Nephron (organoid): ENCODE measurements at regions not wholly inside any gene's neighbourhood (a gene's known extent, or its start where the extent isn't known, plus 50 kb on each side); places are given as distances from the start of the nearest gene placed in this dataset.

Experiments used
- H3K27ac Mint-ChIP-seq, 3 experiments: 2 replicates each; pipeline ENCODE4 v1.8.0; 2020; ENCODE audit warnings: mixed read lengths in 3 of 3, mild to moderate bottlenecking in 2 of 3, moderate library complexity in 1 of 3
- H3K27me3 Mint-ChIP-seq: 2 replicates; pipeline ENCODE4 v1.8.0; 2021; ENCODE audit warnings: low read depth, mild to moderate bottlenecking, moderate library complexity, mixed read lengths
- H3K36me3 Mint-ChIP-seq: 2 replicates; pipeline ENCODE4 v1.8.0; 2020; ENCODE audit warnings: low read depth, mixed read lengths
- H3K4me1 Mint-ChIP-seq: 2 replicates; pipeline ENCODE4 v1.8.0; 2020; ENCODE audit warnings: mixed read lengths
- H3K4me3 Mint-ChIP-seq, 3 experiments: 2 replicates each; pipeline ENCODE4 v1.8.0; 2020; ENCODE audit warnings: mild to moderate bottlenecking in 3 of 3, mixed read lengths in 3 of 3, moderate library complexity in 2 of 3
- H3K9me3 Mint-ChIP-seq: 2 replicates; pipeline ENCODE4 v1.8.0; 2020; ENCODE audit warnings: mixed read lengths
- TF ChIP-seq, protein P1 (sequence below), 3 experiments: fragments of 200-600 bp; sonication (generic); IDR thresholded peaks; one replicate each; pipeline ENCODE4 v1.5.0; 2021; ENCODE audit warnings: antibody characterized with exemption in 3 of 3; ENCODE audit not compliant: unreplicated experiment in 3 of 3

DNA sequence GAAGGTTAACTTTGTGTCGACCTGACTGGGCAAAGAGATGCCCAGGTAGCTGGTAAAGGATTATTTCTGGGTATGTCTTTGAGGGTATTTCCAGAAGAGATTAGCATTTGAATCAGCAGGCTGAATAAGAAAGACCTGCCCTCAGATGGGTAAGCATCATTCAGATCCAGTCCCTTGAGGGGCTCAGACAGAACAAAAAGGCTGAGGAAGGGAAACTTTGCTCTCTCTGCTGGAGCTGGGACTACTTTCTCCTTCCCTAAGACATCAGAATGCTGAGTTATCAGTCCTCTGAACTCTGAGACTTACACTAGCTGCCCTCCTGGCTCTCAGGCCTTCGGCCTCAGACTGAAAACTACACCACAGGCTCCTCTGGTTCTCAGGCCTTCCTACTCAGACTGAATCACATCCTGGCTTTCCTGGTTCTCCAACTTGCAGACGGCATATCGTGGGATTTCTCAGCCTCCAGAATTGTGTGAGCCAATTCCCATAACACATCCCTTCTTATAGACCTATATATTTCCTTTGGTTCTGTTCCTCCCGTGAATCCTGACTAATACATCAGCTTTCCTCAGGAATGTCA, 982.9 kb downstream of the TUSC7 start:
- H3K4me1 Mint-ChIP-seq, result no peaks in the 10 kb centered on the region
- H3K27me3 Mint-ChIP-seq, result no peaks in the 10 kb centered on the region
- no peak overlapping the region for H3K4me3 Mint-ChIP-seq
- H3K27ac Mint-ChIP-seq, result peak overlapping the region in 2 of 3 experiments; percentile 16 to 60
- TF ChIP-seq, protein P1, sequence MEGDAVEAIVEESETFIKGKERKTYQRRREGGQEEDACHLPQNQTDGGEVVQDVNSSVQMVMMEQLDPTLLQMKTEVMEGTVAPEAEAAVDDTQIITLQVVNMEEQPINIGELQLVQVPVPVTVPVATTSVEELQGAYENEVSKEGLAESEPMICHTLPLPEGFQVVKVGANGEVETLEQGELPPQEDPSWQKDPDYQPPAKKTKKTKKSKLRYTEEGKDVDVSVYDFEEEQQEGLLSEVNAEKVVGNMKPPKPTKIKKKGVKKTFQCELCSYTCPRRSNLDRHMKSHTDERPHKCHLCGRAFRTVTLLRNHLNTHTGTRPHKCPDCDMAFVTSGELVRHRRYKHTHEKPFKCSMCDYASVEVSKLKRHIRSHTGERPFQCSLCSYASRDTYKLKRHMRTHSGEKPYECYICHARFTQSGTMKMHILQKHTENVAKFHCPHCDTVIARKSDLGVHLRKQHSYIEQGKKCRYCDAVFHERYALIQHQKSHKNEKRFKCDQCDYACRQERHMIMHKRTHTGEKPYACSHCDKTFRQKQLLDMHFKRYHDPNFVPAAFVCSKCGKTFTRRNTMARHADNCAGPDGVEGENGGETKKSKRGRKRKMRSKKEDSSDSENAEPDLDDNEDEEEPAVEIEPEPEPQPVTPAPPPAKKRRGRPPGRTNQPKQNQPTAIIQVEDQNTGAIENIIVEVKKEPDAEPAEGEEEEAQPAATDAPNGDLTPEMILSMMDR (IDR thresholded peaks at IDR 0.05; ENCODE audit: unreplicated experiment in 3 of 3), result no peak
- H3K9me3 Mint-ChIP-seq, result no peaks in the 10 kb centered on the region
- H3K36me3 Mint-ChIP-seq, result no peaks in the 10 kb centered on the region

DNA sequence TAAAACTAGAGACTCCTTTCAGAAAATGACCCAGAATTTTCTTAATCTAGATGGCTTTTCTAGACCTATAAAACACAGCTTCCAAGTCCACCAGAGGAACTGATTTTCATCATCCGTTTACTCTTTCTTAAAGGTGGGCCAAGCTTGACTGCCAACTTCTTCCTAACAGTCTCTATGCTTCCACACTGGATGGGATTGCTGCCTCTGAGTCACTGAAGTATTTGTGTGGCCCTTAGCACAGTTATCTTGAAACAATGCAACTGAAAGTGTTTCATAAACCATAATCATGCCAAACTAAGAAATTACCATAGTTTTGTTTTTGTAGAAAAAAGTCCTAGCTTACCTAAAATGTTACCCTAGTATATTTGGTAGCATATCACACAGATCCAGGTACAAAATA, 985.7 kb downstream of the TUSC7 start:
- Mint-ChIP-seq H3K36me3 (no peaks in the 10 kb centered on the region), H3K4me1 (no peaks in the 10 kb centered on the region), H3K9me3 (no peaks in the 10 kb centered on the region), H3K27ac (no peak overlapping the region), H3K4me3 (no peak overlapping the region), H3K27me3 (no peaks in the 10 kb centered on the region)
- TF ChIP-seq, protein P1 (IDR thresholded peaks at IDR 0.05; ENCODE audit: unreplicated experiment in 3 of 3), result no peak

DNA sequence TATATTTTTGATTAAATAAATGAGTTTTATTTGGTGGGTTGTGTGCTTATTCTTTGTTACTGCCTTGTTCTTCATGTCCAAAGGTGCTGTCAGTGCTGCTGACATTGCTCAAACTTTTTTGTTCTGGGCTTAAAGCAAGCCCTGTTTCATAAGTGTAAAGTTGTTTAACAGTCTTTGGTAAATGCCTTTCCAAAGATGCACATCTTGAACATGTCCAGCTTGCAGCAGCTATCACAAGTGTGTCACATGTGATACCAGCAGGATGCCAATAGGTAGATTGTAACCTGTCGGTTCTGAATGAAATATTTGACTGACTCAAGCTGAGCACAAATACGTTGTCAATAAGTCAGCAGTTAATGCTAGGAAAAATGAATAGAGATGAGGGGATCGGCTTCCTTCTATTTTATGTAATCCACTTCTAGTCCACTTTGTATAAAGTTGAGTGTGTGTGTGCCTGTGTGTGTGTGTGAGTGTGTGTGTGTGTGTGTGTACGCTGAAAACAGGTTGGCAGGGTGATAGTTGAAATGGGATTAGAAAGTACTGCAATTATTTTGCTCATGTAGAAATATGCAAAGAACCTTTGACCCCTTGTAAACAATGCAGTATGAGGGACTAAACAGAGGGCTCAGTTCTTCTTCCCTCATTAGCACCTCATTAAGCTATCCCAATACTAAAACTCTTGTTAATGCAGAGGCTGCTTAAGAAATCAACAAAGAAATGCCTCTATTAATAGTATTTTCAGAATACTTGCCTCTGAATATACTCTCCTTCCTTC, 986.5 kb downstream of the TUSC7 start:
- Mint-ChIP-seq H3K36me3 (no peaks in the 10 kb centered on the region), H3K4me3 (no peak overlapping the region), H3K27ac (no peak overlapping the region), H3K27me3 (no peaks in the 10 kb centered on the region), H3K4me1 (no peaks in the 10 kb centered on the region), H3K9me3 (no peaks in the 10 kb centered on the region)
- TF ChIP-seq, protein P1 (IDR thresholded peaks at IDR 0.05; ENCODE audit: unreplicated experiment in 3 of 3), result no peak

DNA sequence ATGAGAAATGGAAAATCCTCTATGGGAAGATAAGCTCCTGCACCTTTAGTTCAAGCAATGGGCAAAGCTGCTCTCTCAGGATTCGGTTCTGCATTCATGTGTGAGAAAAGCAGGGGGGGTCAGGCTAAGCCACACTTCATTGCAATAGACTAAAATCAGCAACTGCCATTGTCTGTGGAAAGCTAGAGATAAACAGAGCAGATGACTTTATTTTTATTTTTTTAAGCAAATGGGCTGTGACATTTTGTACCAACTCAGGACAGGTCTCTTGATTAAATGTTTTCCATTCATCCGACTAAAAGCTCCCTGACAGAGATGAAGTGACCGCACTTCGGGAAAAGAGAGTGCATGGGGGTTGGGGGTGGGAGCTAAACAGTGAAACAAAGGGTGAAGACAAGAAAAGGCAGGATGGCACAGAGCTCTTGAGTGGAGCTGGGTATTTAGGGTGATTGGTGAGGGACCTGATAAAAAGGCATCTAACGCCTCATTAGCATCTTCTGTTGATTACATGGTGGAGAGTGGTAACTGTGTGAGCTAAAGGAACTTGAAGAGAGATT, 987.4 kb downstream of the TUSC7 start:
- H3K4me3 Mint-ChIP-seq, result no peak overlapping the region
- no peak overlapping the region for H3K27ac Mint-ChIP-seq
- H3K36me3 Mint-ChIP-seq, result no peaks in the 10 kb centered on the region
- no peaks in the 10 kb centered on the region for H3K9me3 Mint-ChIP-seq
- TF ChIP-seq, protein P1 (IDR thresholded peaks at IDR 0.05; ENCODE audit: unreplicated experiment in 3 of 3), result no peak
- no peaks in the 10 kb centered on the region for H3K4me1 Mint-ChIP-seq
- no peaks in the 10 kb centered on the region for H3K27me3 Mint-ChIP-seq

DNA sequence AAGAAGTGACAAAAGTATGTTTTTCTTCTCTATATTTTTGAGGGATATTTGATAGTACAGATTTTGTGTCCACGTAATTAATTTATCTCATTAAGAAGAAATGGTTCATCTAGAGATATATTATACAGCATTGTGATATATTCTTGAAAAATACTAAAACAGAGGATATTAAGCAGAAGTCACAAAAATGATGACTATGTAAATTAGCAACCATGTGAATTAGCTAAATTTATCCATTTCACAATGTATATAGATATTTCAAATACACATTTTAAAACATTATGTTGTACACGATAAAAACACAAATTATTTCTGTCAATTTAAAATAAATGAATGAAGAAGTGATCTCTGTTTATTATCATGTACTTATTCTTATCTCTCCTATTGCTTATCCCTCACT, 989.5 kb downstream of the TUSC7 start:
- TF ChIP-seq, protein P1 (IDR thresholded peaks at IDR 0.05; ENCODE audit: unreplicated experiment in 3 of 3), result no peak
- no peaks in the 10 kb centered on the region for H3K9me3 Mint-ChIP-seq
- H3K4me1 Mint-ChIP-seq, result no peaks in the 10 kb centered on the region
- H3K27ac Mint-ChIP-seq, result no peak overlapping the region
- no peaks in the 10 kb centered on the region for H3K36me3 Mint-ChIP-seq
- H3K4me3 Mint-ChIP-seq, result no peak overlapping the region
- no peaks in the 10 kb centered on the region for H3K27me3 Mint-ChIP-seq
